RWPE1 (cell line): ENCODE measurements at regions not wholly inside any gene's neighbourhood (a gene's known extent, or its start where the extent isn't known, plus 50 kb on each side); places are given as distances from the start of the nearest gene placed in this dataset.

Experiments
- CTCF ChIA-PET: fragments of 350-600 bp; sonication (Branson Sonifier 250); formaldehyde crosslinking; extraction: SDS; loops from one replicate; lab custom pipeline; 2021; lab: Yijun Ruan, JAX
- POLR2A ChIA-PET: fragments of 400-600 bp; formaldehyde crosslinking; extraction: SDS; loops from one replicate; lab custom pipeline; 2020; ENCODE audit warnings: antibody characterized with exemption; ENCODE audit not compliant: low non-redundant PET; lab: Yijun Ruan, JAX
- DNase-seq: peaks from one replicate; pipeline ENCODE4 v3.0.0; 2012; ENCODE audit warnings: low spot score
- H3K27ac ChIP-seq: fragments of 450-650 bp; 2 replicates; pipeline ENCODE4 v1.5.1; 2017
- TF ChIP-seq, protein P1 (sequence below): fragments of 450-650 bp; conservative IDR thresholded peaks from 2 replicates; pipeline ENCODE4 v1.5.1; 2017; ENCODE audit warnings: low read depth, mild to moderate bottlenecking

DNA sequence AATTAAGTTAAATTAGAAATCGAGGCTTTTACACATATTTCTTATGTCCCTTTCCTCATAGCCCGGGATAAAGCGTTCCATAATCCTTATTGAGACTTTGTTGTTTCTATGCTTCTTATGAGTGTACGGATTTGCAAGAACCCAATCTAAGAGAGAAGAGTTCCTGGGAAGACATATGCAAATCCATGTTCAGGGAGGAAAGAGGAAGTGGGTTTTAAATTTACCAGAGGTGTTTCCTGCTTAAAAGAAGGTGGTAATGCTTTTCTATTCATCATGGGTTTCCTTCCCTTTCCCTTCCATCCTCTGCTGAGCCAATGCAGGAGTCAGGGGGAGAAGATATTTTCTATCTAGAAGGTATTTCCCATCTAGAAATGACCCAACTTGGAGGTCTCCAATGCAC, 345.8 kb downstream of the ZNF516 start:
- H3K27ac ChIP-seq, result no peak overlapping the region
- POLR2A ChIA-PET, result no interaction called here
- CTCF ChIA-PET, result no interaction called here
- no peak for DNase-seq
- TF ChIP-seq, protein P1, sequence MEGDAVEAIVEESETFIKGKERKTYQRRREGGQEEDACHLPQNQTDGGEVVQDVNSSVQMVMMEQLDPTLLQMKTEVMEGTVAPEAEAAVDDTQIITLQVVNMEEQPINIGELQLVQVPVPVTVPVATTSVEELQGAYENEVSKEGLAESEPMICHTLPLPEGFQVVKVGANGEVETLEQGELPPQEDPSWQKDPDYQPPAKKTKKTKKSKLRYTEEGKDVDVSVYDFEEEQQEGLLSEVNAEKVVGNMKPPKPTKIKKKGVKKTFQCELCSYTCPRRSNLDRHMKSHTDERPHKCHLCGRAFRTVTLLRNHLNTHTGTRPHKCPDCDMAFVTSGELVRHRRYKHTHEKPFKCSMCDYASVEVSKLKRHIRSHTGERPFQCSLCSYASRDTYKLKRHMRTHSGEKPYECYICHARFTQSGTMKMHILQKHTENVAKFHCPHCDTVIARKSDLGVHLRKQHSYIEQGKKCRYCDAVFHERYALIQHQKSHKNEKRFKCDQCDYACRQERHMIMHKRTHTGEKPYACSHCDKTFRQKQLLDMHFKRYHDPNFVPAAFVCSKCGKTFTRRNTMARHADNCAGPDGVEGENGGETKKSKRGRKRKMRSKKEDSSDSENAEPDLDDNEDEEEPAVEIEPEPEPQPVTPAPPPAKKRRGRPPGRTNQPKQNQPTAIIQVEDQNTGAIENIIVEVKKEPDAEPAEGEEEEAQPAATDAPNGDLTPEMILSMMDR, result no peak

DNA sequence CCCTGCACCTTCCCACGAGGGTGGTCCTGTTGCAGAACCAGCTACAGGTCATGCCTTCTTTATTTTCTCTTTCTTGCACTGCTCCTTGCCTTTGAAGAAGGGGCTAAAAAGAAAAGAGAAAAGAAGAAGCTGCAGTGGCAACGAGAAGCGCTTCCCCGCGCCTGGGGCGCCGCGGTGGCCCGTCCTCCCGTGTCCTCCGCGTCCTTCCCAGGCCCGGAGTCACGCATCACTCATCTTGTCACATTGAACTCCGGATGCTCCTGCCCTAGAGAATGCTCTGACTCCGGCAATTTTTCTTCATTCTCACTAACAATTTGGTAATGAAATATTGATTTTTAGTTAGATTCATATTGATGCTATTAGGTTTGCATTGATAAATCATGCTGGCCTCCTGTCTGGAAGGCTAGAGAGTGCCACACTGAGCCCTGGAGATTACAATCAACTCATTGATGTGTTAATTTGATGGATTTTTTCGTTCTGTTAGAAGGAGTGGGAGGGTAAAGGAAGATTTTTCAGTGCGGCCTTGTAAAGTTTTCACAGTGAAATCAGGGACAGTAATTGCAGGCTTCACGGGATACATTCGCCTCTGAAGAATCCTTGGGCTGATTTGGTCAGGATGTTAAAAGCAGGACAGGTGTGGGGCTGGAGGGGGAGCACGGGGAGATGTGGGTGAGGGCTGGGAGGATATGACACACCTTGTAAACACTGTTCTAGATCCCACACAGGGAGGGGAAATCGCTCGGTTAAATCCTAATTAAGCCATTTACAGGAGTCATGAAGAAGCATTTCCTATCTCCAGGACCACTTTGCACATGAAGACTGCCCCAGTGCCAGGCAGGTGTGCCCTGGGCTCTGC, 349.3 kb downstream of the ZNF516 start:
- ChIA-PET CTCF (no interaction called here), POLR2A (no interaction called here)
- H3K27ac ChIP-seq, result no peak overlapping the region
- TF ChIP-seq, protein P1, result no peak
- DNase-seq, result no peak

DNA sequence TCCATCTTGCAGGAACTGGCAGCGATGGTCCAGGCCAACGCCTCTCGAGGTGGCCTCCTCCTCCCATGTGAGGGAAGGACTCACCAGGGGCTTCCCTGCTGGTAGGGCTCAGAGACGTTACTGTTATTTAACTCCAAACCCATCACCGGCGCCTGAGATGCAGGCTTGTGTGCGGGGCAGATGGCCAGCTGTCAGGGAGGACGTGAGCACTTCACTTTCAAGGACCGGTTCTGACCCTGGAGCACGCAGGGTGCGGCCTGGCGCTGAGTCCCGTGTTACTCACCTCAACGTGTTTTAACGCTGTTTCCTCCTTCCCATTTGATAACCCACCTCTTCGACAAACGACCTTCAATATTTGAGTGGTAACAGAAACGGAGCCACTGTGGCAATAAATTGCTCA, 350.2 kb downstream of the ZNF516 start:
- CTCF ChIA-PET, result no interaction called here
- POLR2A ChIA-PET, result no interaction called here
- DNase-seq, result no peak
- TF ChIP-seq, protein P1, result no peak
- H3K27ac ChIP-seq, result no peak overlapping the region

DNA sequence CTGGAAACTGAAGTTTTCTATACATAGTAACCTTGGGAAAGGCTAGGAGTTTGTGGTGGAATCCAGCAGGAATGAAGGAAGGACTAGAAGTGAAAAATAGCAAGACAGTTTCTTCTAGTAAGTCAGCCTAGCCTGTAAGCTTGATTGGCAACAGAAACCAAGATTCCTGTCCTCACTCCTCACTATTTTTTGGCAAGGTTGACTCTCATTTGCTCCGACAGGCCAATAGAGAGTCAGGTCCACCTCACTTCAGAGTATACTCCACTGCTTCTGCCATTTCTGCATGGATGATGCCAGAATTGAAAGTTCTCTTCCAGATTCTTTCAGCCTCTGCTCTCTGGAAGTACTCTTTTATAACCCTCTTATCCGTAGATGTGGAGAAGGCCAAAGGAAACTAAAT, 352.4 kb downstream of the ZNF516 start:
- ChIA-PET POLR2A (no interaction called here), CTCF (no interaction called here)
- DNase-seq, result no peak
- TF ChIP-seq, protein P1, result no peak
- no peak overlapping the region for H3K27ac ChIP-seq

GRCh38 chr18:76139844-76140243, 355.2 kb downstream of the ZNF516 start:
- POLR2A ChIA-PET, result no interaction called here
- TF ChIP-seq, protein P1, result no peak
- DNase-seq, result no peak
- H3K27ac ChIP-seq, result no peak overlapping the region
- CTCF ChIA-PET, result no interaction called here

DNA sequence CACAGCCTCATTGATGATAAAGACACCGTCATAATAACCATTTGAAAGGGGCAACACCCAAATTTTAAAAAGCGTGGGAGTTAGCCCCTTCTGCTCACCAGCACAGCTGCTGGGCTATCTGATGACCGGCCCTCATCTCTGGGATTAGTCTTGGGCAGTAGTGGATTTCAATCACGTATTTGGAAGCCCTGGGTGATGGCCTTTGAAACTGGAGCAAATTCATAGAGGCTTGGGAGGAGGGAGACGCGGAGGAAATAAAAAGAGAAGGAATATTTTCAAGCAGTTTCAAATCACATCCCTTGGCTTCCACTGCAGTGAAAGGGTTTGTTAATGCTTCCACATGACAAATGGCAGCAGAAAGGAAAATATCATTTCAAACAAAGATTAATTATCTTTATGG, 357.8 kb downstream of the ZNF516 start:
- TF ChIP-seq, protein P1, result no peak
- POLR2A ChIA-PET, result no interaction called here
- CTCF ChIA-PET, result interaction anchor here (0.6 kb wide), 2 partner anchors 173 to 456 kb away, joined by 3 read pairs; no protein-coding TSS in a partner anchor
- H3K27ac ChIP-seq, result no peak overlapping the region
- no peak for DNase-seq
